ENCODE measurements at regions not wholly inside any gene's neighbourhood (a gene's known extent, or its start where the extent isn't known, plus 50 kb on each side); places are given as distances from the start of the nearest gene placed in this dataset.

GRCh38 chr13:104246955-104247354, 1180.7 kb upstream of the SLC10A2 start:
- DNase-seq (ENCODE audit: low read depth, low spot score): no peak
- no peaks in the 10 kb centered on the region for H3K4me1 ChIP-seq (ENCODE audit: insufficient read depth, insufficient read length)
- H3K9ac ChIP-seq (ENCODE audit: insufficient read length, low read depth): no peak overlapping the region
- no peaks in the 10 kb centered on the region for H3K27me3 ChIP-seq (ENCODE audit: insufficient read depth, insufficient read length)
- no peak for TF ChIP-seq SUZ12 (IDR thresholded peaks at IDR 0.05; ENCODE audit: extremely low read depth, insufficient read depth, insufficient read length)
- TF ChIP-seq ZNF274 (IDR thresholded peaks at IDR 0.05; ENCODE audit: low read depth, low read length): no peak
- no peak for TF ChIP-seq YY1 (IDR thresholded peaks at IDR 0.05; ENCODE audit: insufficient read depth, insufficient read length)
- H3K36me3 ChIP-seq (ENCODE audit: insufficient read depth, insufficient read length, low read length): no peaks in the 10 kb centered on the region
- H3K9me3 ChIP-seq (ENCODE audit: insufficient read depth, low read length): no peaks in the 10 kb centered on the region
- H3K4me3 ChIP-seq (ENCODE audit: insufficient read length, low read depth): no peak overlapping the region

DNA sequence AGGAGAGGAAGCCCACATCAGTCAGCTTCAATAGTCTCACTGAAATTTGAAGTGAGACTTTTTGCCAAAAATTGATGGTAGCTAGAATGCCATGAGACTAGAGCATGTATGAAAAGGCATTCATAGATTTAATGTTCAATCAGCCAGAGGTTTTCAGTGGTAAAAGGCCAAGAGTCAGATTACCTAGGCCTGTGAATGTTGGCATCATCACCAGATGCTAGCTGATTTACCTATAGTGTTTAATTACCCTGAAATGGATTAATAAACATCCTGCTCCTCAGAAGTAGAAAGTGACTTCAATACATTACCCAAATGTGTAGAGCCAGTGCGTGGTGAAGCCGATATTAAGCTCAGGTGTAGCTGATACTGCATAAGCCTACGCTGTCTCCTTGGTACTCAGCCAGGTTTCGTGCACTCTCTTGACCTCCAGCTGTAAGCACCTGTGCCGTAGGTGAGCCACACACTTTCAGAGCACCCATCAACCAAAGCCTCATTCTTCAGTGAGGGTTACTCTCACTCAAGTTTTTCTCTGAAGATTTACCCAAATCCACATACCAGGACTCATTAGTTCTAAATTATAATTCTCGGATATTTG, 1140.3 kb upstream of the SLC10A2 start:
- Histone ChIP-seq H3K27me3 (ENCODE audit: insufficient read depth, insufficient read length) (no peaks in the 10 kb centered on the region), H3K9ac (ENCODE audit: insufficient read length, low read depth) (no peak overlapping the region), H3K36me3 (ENCODE audit: insufficient read depth, insufficient read length, low read length) (no peaks in the 10 kb centered on the region), H3K4me1 (ENCODE audit: insufficient read depth, insufficient read length) (no peaks in the 10 kb centered on the region), H3K4me3 (ENCODE audit: insufficient read length, low read depth) (no peak overlapping the region), H3K9me3 (ENCODE audit: insufficient read depth, low read length) (0 out of 2 replicates have a peak, but pooled peaks cover 5% of the 10 kb centered on the region)
- no peak for DNase-seq (ENCODE audit: low read depth, low spot score)
- TF ChIP-seq YY1 (IDR thresholded peaks at IDR 0.05; ENCODE audit: insufficient read depth, insufficient read length) (no peak), ZNF274 (IDR thresholded peaks at IDR 0.05; ENCODE audit: low read depth, low read length) (no peak), SUZ12 (IDR thresholded peaks at IDR 0.05; ENCODE audit: extremely low read depth, insufficient read depth, insufficient read length) (no peak)

GRCh38 chr13:104204177-104204576, 1138.0 kb upstream of the SLC10A2 start:
- DNase-seq (ENCODE audit: low read depth, low spot score): no peak
- no peaks in the 10 kb centered on the region for H3K27me3 ChIP-seq (ENCODE audit: insufficient read depth, insufficient read length)

DNA sequence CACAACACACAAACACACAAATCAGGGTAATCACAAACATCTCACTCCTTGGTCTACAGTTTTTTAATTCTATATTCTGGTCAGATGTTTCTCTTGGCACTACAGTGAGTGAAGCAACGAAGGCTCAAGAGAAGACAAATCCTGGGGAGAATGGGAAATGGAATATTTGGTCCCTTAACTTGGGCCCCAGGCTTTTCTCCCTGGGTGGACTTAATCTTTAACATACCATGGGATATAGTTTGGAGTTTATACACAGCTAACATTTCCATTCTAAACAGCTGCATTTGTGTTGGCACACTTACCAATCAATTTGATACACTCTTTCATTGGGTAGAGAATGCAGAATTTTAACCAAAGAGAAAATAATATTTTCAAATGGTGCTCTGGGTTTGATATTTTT, 1132.6 kb upstream of the SLC10A2 start:
- H3K9ac ChIP-seq (ENCODE audit: insufficient read length, low read depth): no peak overlapping the region
- H3K27me3 ChIP-seq (ENCODE audit: insufficient read depth, insufficient read length): no peaks in the 10 kb centered on the region
- no peaks in the 10 kb centered on the region for H3K4me1 ChIP-seq (ENCODE audit: insufficient read depth, insufficient read length)
- DNase-seq (ENCODE audit: low read depth, low spot score): no peak
- H3K36me3 ChIP-seq (ENCODE audit: insufficient read depth, insufficient read length, low read length): no peaks in the 10 kb centered on the region
- TF ChIP-seq SUZ12 (IDR thresholded peaks at IDR 0.05; ENCODE audit: extremely low read depth, insufficient read depth, insufficient read length): no peak
- TF ChIP-seq YY1 (IDR thresholded peaks at IDR 0.05; ENCODE audit: insufficient read depth, insufficient read length): no peak
- no peak for TF ChIP-seq ZNF274 (IDR thresholded peaks at IDR 0.05; ENCODE audit: low read depth, low read length)
- H3K4me3 ChIP-seq (ENCODE audit: insufficient read length, low read depth): no peak overlapping the region
- H3K9me3 ChIP-seq (ENCODE audit: insufficient read depth, low read length): no peaks in the 10 kb centered on the region

More at GRCh38 chr13:104204177-104204576, 1138.0 kb upstream of the SLC10A2 start:
- TF ChIP-seq YY1 (IDR thresholded peaks at IDR 0.05; ENCODE audit: insufficient read depth, insufficient read length) (no peak), SUZ12 (IDR thresholded peaks at IDR 0.05; ENCODE audit: extremely low read depth, insufficient read depth, insufficient read length) (no peak), ZNF274 (IDR thresholded peaks at IDR 0.05; ENCODE audit: low read depth, low read length) (no peak)
- H3K9ac ChIP-seq (ENCODE audit: insufficient read length, low read depth): no peak overlapping the region
- H3K9me3 ChIP-seq (ENCODE audit: insufficient read depth, low read length): 0 out of 2 replicates have a peak, but pooled peaks cover 5% of the 10 kb centered on the region
- H3K4me3 ChIP-seq (ENCODE audit: insufficient read length, low read depth): no peak overlapping the region
- no peaks in the 10 kb centered on the region for H3K4me1 ChIP-seq (ENCODE audit: insufficient read depth, insufficient read length)
- no peaks in the 10 kb centered on the region for H3K36me3 ChIP-seq (ENCODE audit: insufficient read depth, insufficient read length, low read length)

DNA sequence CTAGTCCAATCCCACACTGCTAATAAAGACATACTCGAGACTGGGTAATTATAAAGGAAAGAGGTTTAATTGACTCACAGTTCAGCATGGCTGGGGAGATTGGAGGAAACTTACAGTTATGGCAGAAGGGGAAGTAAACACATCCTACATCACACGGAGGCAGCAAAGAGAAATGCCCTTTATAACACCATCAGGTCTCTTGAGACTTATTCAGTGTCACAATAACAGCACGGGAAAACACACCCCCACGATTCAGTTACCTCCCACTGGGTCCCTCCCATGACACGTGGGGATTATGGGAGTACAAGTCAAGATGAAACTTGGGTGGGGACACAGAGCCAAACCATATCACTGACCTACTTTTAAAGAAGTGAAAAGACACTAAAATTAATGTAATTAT, 1130.4 kb upstream of the SLC10A2 start:
- no peak overlapping the region for H3K9ac ChIP-seq (ENCODE audit: insufficient read length, low read depth)
- no peaks in the 10 kb centered on the region for H3K4me1 ChIP-seq (ENCODE audit: insufficient read depth, insufficient read length)
- no peaks in the 10 kb centered on the region for H3K27me3 ChIP-seq (ENCODE audit: insufficient read depth, insufficient read length)
- no peak overlapping the region for H3K4me3 ChIP-seq (ENCODE audit: insufficient read length, low read depth)
- DNase-seq (ENCODE audit: low read depth, low spot score): no peak
- TF ChIP-seq SUZ12 (IDR thresholded peaks at IDR 0.05; ENCODE audit: extremely low read depth, insufficient read depth, insufficient read length) (no peak), ZNF274 (IDR thresholded peaks at IDR 0.05; ENCODE audit: low read depth, low read length) (no peak), YY1 (IDR thresholded peaks at IDR 0.05; ENCODE audit: insufficient read depth, insufficient read length) (no peak)
- no peaks in the 10 kb centered on the region for H3K36me3 ChIP-seq (ENCODE audit: insufficient read depth, insufficient read length, low read length)
- no peaks in the 10 kb centered on the region; the same call in 1 of the 2 replicates for H3K9me3 ChIP-seq (ENCODE audit: insufficient read depth, low read length)

- H3K9ac ChIP-seq (ENCODE audit: insufficient read length, low read depth): no peak overlapping the region
- DNase-seq (ENCODE audit: low read depth, low spot score): peak; percentile 57
- no peak for TF ChIP-seq SUZ12 (IDR thresholded peaks at IDR 0.05; ENCODE audit: extremely low read depth, insufficient read depth, insufficient read length)
- H3K4me3 ChIP-seq (ENCODE audit: insufficient read length, low read depth): no peak overlapping the region
- H3K27me3 ChIP-seq (ENCODE audit: insufficient read depth, insufficient read length): no peaks in the 10 kb centered on the region
- H3K4me1 ChIP-seq (ENCODE audit: insufficient read depth, insufficient read length): no peaks in the 10 kb centered on the region
- H3K36me3 ChIP-seq (ENCODE audit: insufficient read depth, insufficient read length, low read length): no peaks in the 10 kb centered on the region
- peaks cover 21% of the 10 kb centered on the region for H3K9me3 ChIP-seq (ENCODE audit: insufficient read depth, low read length)
Observed at GRCh38 chr13:104181526-104182231, 1115.5 kb upstream of the SLC10A2 start.

DNA sequence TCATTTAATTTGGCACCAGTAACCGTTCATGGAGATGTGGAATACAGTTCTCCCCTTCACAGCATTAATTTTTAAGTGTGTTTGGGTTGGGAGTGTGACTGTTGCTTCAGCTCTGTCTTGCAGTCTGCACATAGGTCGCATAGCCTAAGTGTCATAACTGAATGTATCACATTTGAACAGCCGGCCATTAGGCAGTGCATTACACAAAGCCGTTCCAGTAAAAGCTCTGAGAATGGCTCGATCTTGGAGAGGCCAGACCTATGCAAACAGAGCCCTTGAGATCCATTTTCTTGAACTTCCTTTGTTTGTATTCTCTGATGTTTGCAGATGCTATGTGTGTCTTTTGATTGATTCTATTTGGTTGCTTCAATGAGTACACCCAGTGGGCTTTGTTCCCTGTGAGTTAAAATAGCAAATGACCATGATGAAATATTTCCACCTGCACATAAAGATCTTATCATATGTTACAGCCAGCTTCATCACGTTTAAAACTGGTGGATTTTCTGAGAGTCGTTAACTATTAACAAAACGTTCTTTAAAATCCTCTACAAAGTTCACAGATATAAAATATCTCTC, 1104.9 kb upstream of the SLC10A2 start:
- Histone ChIP-seq H3K9ac (ENCODE audit: insufficient read length, low read depth) (no peak overlapping the region), H3K36me3 (ENCODE audit: insufficient read depth, insufficient read length, low read length) (no peaks in the 10 kb centered on the region), H3K27me3 (ENCODE audit: insufficient read depth, insufficient read length) (no peaks in the 10 kb centered on the region), H3K4me1 (ENCODE audit: insufficient read depth, insufficient read length) (no peaks in the 10 kb centered on the region), H3K9me3 (ENCODE audit: insufficient read depth, low read length) (no peaks in the 10 kb centered on the region), H3K4me3 (ENCODE audit: insufficient read length, low read depth) (no peak overlapping the region)
- TF ChIP-seq SUZ12 (IDR thresholded peaks at IDR 0.05; ENCODE audit: extremely low read depth, insufficient read depth, insufficient read length) (no peak), YY1 (IDR thresholded peaks at IDR 0.05; ENCODE audit: insufficient read depth, insufficient read length) (no peak), ZNF274 (IDR thresholded peaks at IDR 0.05; ENCODE audit: low read depth, low read length) (no peak)
- no peak for DNase-seq (ENCODE audit: low read depth, low spot score)
